Adrenal gland (tissue), 5 donors: ENCODE measurements at regions not wholly inside any gene's neighbourhood (a gene's known extent, or its start where the extent isn't known, plus 50 kb on each side); places are given as distances from the start of the nearest gene placed in this dataset.

Source experiments
- CTCF ChIP-seq, 6 experiments: fragments of 450-650 bp in 4 of 6; fragments of 200-600 bp in 2 of 6; sonication (generic) in 1 of 6; IDR thresholded peaks; 1 replicate in 5 of 6; 2 replicates in 1 of 6; pipeline versions ENCODE4 v1.5.1 to v1.8.0; 2016 to 2021; ENCODE audit warnings: antibody characterized with exemption in 6 of 6, mild to moderate bottlenecking in 2 of 6, moderate library complexity in 1 of 6
- POLR2A ChIP-seq, 2 donors: fragments of 450-650 bp; IDR thresholded peaks; one replicate each; pipeline ENCODE4 v1.6.1; 2017; ENCODE audit warnings: antibody characterized with exemption in 2 of 2, mild to moderate bottlenecking in 2 of 2, moderate library complexity in 1 of 2
- donor health status: DM: no; HTN: no; CAD: no.

GRCh38 chr5:97836816-97837215 is 653.8 kb upstream of the RIOK2 start:
- TF ChIP-seq POLR2A (IDR thresholded peaks at IDR 0.05) (no peak), CTCF (IDR thresholded peaks at IDR 0.05) (no peak)
